OCI-LY1 (cell line): ENCODE measurements at regions not wholly inside any gene's neighbourhood (a gene's known extent, or its start where the extent isn't known, plus 50 kb on each side); places are given as distances from the start of the nearest gene placed in this dataset.
A peak's percentile ranks its signal among the peaks of the same experiment; 100 is the strongest.

Experiments
- H2AFZ ChIP-seq: fragments of 200-600 bp; sonication (generic), shearing (Covaris generic); 2 replicates; pipeline ENCODE4 v1.6.0; 2014; ENCODE audit warnings: antibody characterized with exemption, mild to moderate bottlenecking, low read length
- H3F3A ChIP-seq: fragments of 200-600 bp; sonication (generic), shearing (Covaris generic); 2 replicates; pipeline ENCODE4 v1.6.0; 2014; ENCODE audit warnings: mild to moderate bottlenecking, antibody characterized with exemption, low read length, moderate library complexity; ENCODE audit not compliant: insufficient read depth
- H3K27ac ChIP-seq: fragments of 200-600 bp; sonication (generic); 2 replicates; pipeline ENCODE4 v1.5.1; 2014; ENCODE audit warnings: low read length, mixed run types, mild to moderate bottlenecking, low read depth; ENCODE audit not compliant: poor library complexity, severe bottlenecking
- H3K27me3 ChIP-seq: fragments of 200-600 bp; sonication (generic); 2 replicates; pipeline ENCODE4 v1.6.0; 2014; ENCODE audit warnings: antibody characterized with exemption, mild to moderate bottlenecking, low read length, moderate library complexity; ENCODE audit not compliant: insufficient read depth
- H3K36me3 ChIP-seq: fragments of 200-600 bp; sonication (generic); 2 replicates; pipeline ENCODE4 v1.6.1; 2014; ENCODE audit warnings: mild to moderate bottlenecking, antibody characterized with exemption, low read length, moderate library complexity, mixed read lengths; ENCODE audit not compliant: insufficient read depth
- H3K4me1 ChIP-seq: fragments of 200-600 bp; sonication (generic); 2 replicates; pipeline ENCODE4 v1.5.1; 2014; ENCODE audit warnings: mild to moderate bottlenecking, low read length, moderate library complexity; ENCODE audit not compliant: insufficient read depth, severe bottlenecking
- H3K4me2 ChIP-seq: fragments of 200-600 bp; sonication (generic), shearing (Covaris generic); 2 replicates; pipeline ENCODE4 v1.6.1; 2014; ENCODE audit warnings: low read length
- H3K4me3 ChIP-seq: fragments of 200-600 bp; sonication (generic); 2 replicates; pipeline ENCODE4 v1.5.1; 2014; ENCODE audit warnings: low read length, low read depth, mild to moderate bottlenecking, mixed read lengths; ENCODE audit not compliant: poor library complexity, severe bottlenecking
- H3K79me2 ChIP-seq: fragments of 200-600 bp; shearing (Covaris generic); 2 replicates; pipeline ENCODE4 v1.6.1; 2016; ENCODE audit warnings: mixed run types, low read length, mixed read lengths; ENCODE audit not compliant: insufficient read depth
- H3K9ac ChIP-seq: fragments of 200-600 bp; sonication (generic), shearing (Covaris generic); 2 replicates; pipeline ENCODE4 v1.6.1; 2014; ENCODE audit warnings: mild to moderate bottlenecking, low read length, mixed read lengths
- H3K9me2 ChIP-seq: fragments of 200-600 bp; sonication (generic), shearing (Covaris generic); 2 replicates; pipeline ENCODE4 v1.6.1; 2014; ENCODE audit warnings: low read depth, mild to moderate bottlenecking, low read length, mixed read lengths
- H3K9me3 ChIP-seq: fragments of 200-600 bp; shearing (Covaris generic); 2 replicates; pipeline ENCODE4 v1.6.1; 2014; ENCODE audit warnings: low read length, mixed read lengths
- H4K20me1 ChIP-seq: fragments of 200-600 bp; sonication (generic), shearing (Covaris generic); 2 replicates; pipeline ENCODE4 v1.6.0; 2016; ENCODE audit warnings: mild to moderate bottlenecking, low read length; ENCODE audit not compliant: insufficient read depth
- CTCF ChIP-seq: fragments of 200-600 bp; sonication (generic), shearing (Covaris generic); IDR thresholded peaks from 2 replicates; pipeline ENCODE4 v1.5.1; 2017; ENCODE audit warnings: mild to moderate bottlenecking, antibody characterized with exemption, low read length, moderate library complexity, mixed read lengths
- EZH2 ChIP-seq: fragments of 200-600 bp; sonication (generic), shearing (Covaris generic); IDR thresholded peaks from 2 replicates; pipeline ENCODE4 v1.8.0; 2017; ENCODE audit warnings: borderline replicate concordance, mixed run types, mild to moderate bottlenecking, antibody characterized with exemption, low read length, moderate library complexity, mixed read lengths

- Histone ChIP-seq H3K4me3 (peak overlapping the region; percentile 8), H3K9ac (peak overlapping the region; percentile 14; the same call in 1 of the 2 replicates)
Observed at GRCh38 chr5:89396278-89396954, 513.4 kb upstream of the MEF2C start.

GRCh38 chr5:89395111-89395510 is 512.1 kb upstream of the MEF2C start:
- H3K9me2 ChIP-seq: no peaks in the 10 kb centered on the region
- no peak overlapping the region for H3K4me2 ChIP-seq
- H2AFZ ChIP-seq: no peak overlapping the region
- H4K20me1 ChIP-seq: no peaks in the 10 kb centered on the region
- H3K9ac ChIP-seq: no peak overlapping the region
- H3K27ac ChIP-seq: no peak overlapping the region
- H3K79me2 ChIP-seq: no peaks in the 10 kb centered on the region
- no peaks in the 10 kb centered on the region for H3K9me3 ChIP-seq
- peaks cover 24% of the 10 kb centered on the region for H3K4me1 ChIP-seq
- TF ChIP-seq CTCF (no peak), EZH2 (no peak)
- H3K36me3 ChIP-seq: no peaks in the 10 kb centered on the region
- H3K27me3 ChIP-seq: no peaks in the 10 kb centered on the region
- H3K4me3 ChIP-seq: no peak overlapping the region
- H3F3A ChIP-seq: no peaks in the 10 kb centered on the region

More at GRCh38 chr5:89396278-89396954, 513.4 kb upstream of the MEF2C start:
- no peaks in the 10 kb centered on the region for H3K79me2 ChIP-seq
- no peaks in the 10 kb centered on the region for H3F3A ChIP-seq
- peak overlapping the region; percentile 65 for H3K27ac ChIP-seq
- H3K36me3 ChIP-seq: no peaks in the 10 kb centered on the region
- no peaks in the 10 kb centered on the region for H3K9me2 ChIP-seq
- peak overlapping the region; percentile 43 for H3K4me2 ChIP-seq
- H3K27me3 ChIP-seq: no peaks in the 10 kb centered on the region
- no peaks in the 10 kb centered on the region for H3K9me3 ChIP-seq
- H4K20me1 ChIP-seq: no peaks in the 10 kb centered on the region
- peak overlapping the region; percentile 66 for H2AFZ ChIP-seq
- TF ChIP-seq CTCF: no peak
- no peak for TF ChIP-seq EZH2
- H3K4me1 ChIP-seq: peaks cover 24% of the 10 kb centered on the region

- Histone ChIP-seq H3K9me3 (no peaks in the 10 kb centered on the region), H3K4me2 (no peak overlapping the region)
- TF ChIP-seq EZH2: no peak
- TF ChIP-seq CTCF: no peak
Observed at GRCh38 chr5:89388872-89389271, 505.9 kb upstream of the MEF2C start.

More at GRCh38 chr5:89388872-89389271, 505.9 kb upstream of the MEF2C start:
- Histone ChIP-seq H3K9ac (no peak overlapping the region), H3K9me2 (no peaks in the 10 kb centered on the region), H3K27ac (no peak overlapping the region), H3K36me3 (no peaks in the 10 kb centered on the region), H2AFZ (no peak overlapping the region), H3K27me3 (no peaks in the 10 kb centered on the region), H3K79me2 (no peaks in the 10 kb centered on the region), H3F3A (no peaks in the 10 kb centered on the region), H3K4me1 (no peaks in the 10 kb centered on the region), H3K4me3 (no peak overlapping the region), H4K20me1 (no peaks in the 10 kb centered on the region)
